ENCODE measurements at regions not wholly inside any gene's neighbourhood (a gene's known extent, or its start where the extent isn't known, plus 50 kb on each side); places are given as distances from the start of the nearest gene placed in this dataset.

GRCh38 chr2:152861349-152861942 lies 143.0 kb downstream of the ARL6IP6 start:
- no peak for DNase-seq

- DNase-seq, result no peak
Measured at GRCh38 chr2:152858594-152859265, 140.3 kb downstream of the ARL6IP6 start.

- no peak for DNase-seq
Measured at GRCh38 chr2:152846697-152847470, 128.5 kb downstream of the ARL6IP6 start.

GRCh38 chr2:152835674-152836073 lies 117.3 kb downstream of the ARL6IP6 start:
- DNase-seq, result no peak

- no peak for DNase-seq
Measured at GRCh38 chr2:152827944-152828343, 109.5 kb downstream of the ARL6IP6 start.

GRCh38 chr2:152826581-152827279 lies 108.3 kb downstream of the ARL6IP6 start:
- DNase-seq, result no peak

GRCh38 chr2:152825834-152826233 lies 107.4 kb downstream of the ARL6IP6 start:
- no peak for DNase-seq

GRCh38 chr2:152823905-152824304 lies 105.5 kb downstream of the ARL6IP6 start:
- DNase-seq, result no peak

GRCh38 chr2:152822676-152823075 lies 104.3 kb downstream of the ARL6IP6 start:
- no peak for DNase-seq

- no peak for DNase-seq
Measured at GRCh38 chr2:152820048-152820447, 101.6 kb downstream of the ARL6IP6 start.

- no peak for DNase-seq
Measured at GRCh38 chr2:152815634-152816257, 97.3 kb downstream of the ARL6IP6 start.

GRCh38 chr2:152814475-152815030 lies 96.1 kb downstream of the ARL6IP6 start:
- DNase-seq, result no peak

- DNase-seq, result no peak
Measured at GRCh38 chr2:152813351-152813750, 94.9 kb downstream of the ARL6IP6 start.
